HepG2 (cell line): ENCODE measurements at regions not wholly inside any gene's neighbourhood (a gene's known extent, or its start where the extent isn't known, plus 50 kb on each side); places are given as distances from the start of the nearest gene placed in this dataset.

Source experiments
- HOXA7 ChIP-seq: sonication (generic); formaldehyde crosslinking; IDR thresholded peaks from 2 replicates; pipeline ENCODE4 v1.8.1; 2022; ENCODE audit warnings: mild to moderate bottlenecking, missing genetic modification reagents, moderate library complexity
- KDM2A ChIP-seq: sonication (generic); formaldehyde crosslinking; IDR thresholded peaks from 2 replicates; pipeline ENCODE4 v1.4.0; 2020; ENCODE audit warnings: low read depth, missing genetic modification reagents, borderline replicate concordance
- ZMYM2 ChIP-seq: sonication (generic); formaldehyde crosslinking; IDR thresholded peaks from 2 replicates; pipeline ENCODE4 v1.8.0; 2022; ENCODE audit warnings: mild to moderate bottlenecking, missing genetic modification reagents
- ZNF552 ChIP-seq: sonication (generic); formaldehyde crosslinking; IDR thresholded peaks from 2 replicates; pipeline ENCODE4 v1.9.0; 2022; ENCODE audit warnings: missing genetic modification reagents, mild to moderate bottlenecking, borderline replicate concordance
- ZNF713 ChIP-seq: sonication (generic); formaldehyde crosslinking; IDR thresholded peaks from 2 replicates; pipeline ENCODE4 v1.4.0; 2020; ENCODE audit warnings: mild to moderate bottlenecking, missing genetic modification reagents
- TF ChIP-seq, protein P1 (sequence below), 2 experiments: fragments of 450-650 bp in 1 of 2; sonication (generic) in 1 of 2; formaldehyde crosslinking in 1 of 2; IDR thresholded peaks; 2 replicates each; pipeline versions ENCODE4 v1.6.1 to v1.8.0; 2016 to 2022; ENCODE audit warnings: antibody characterized with exemption in 1 of 2, mild to moderate bottlenecking in 1 of 2, missing genetic modification reagents in 1 of 2
- TF ChIP-seq, protein P2 (sequence below): sonication (generic); formaldehyde crosslinking; IDR thresholded peaks from 2 replicates; pipeline ENCODE4 v1.4.0; 2020; ENCODE audit warnings: missing genetic modification reagents, borderline replicate concordance
- TF ChIP-seq, protein P3 (sequence below): sonication (generic); formaldehyde crosslinking; IDR thresholded peaks from 2 replicates; pipeline ENCODE4 v1.4.0; 2020; ENCODE audit warnings: mild to moderate bottlenecking, missing genetic modification reagents, borderline replicate concordance
- TF ChIP-seq, protein P4 (sequence below): sonication (generic); formaldehyde crosslinking; IDR thresholded peaks from 2 replicates; pipeline ENCODE4 v1.5.0; 2020; ENCODE audit warnings: mild to moderate bottlenecking, low read depth, missing genetic modification reagents, borderline replicate concordance

DNA sequence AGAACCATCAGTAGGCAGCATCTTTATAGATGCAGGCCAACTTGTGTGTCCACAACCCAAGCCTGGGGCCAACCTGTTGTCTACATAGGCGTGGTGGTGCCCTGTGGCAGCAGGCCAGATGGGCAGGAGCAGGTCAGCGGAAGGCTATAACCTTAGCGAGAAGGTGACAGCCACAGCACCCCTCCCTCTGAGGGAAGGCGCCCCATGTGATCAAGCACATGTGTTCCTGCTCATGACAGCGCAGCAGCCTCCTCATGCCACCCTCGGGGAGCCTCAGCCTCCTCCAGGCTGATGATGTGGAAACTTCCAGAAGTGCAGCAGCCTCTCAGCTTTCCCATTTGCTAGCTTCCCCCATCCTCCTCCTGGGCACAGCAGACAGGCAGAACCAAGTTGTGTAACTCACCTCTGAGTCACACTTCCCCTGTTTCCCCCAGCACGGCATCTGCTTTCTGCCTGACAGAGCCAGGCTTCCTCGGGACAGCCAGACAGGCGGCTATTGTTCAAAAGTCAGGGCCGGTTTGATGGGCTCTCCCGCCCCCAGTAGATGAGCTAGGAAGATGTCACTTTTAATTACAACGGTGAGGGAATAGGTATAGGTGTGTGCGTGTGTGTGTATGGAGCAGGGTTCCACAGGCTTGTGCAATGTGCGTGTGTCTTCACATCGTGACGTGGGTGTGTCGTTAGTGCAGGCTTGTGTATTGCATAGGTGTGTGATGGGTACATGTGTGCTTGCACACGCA is 312.0 kb upstream of the ZMIZ1 start (continued):
- TF ChIP-seq, protein P1, sequence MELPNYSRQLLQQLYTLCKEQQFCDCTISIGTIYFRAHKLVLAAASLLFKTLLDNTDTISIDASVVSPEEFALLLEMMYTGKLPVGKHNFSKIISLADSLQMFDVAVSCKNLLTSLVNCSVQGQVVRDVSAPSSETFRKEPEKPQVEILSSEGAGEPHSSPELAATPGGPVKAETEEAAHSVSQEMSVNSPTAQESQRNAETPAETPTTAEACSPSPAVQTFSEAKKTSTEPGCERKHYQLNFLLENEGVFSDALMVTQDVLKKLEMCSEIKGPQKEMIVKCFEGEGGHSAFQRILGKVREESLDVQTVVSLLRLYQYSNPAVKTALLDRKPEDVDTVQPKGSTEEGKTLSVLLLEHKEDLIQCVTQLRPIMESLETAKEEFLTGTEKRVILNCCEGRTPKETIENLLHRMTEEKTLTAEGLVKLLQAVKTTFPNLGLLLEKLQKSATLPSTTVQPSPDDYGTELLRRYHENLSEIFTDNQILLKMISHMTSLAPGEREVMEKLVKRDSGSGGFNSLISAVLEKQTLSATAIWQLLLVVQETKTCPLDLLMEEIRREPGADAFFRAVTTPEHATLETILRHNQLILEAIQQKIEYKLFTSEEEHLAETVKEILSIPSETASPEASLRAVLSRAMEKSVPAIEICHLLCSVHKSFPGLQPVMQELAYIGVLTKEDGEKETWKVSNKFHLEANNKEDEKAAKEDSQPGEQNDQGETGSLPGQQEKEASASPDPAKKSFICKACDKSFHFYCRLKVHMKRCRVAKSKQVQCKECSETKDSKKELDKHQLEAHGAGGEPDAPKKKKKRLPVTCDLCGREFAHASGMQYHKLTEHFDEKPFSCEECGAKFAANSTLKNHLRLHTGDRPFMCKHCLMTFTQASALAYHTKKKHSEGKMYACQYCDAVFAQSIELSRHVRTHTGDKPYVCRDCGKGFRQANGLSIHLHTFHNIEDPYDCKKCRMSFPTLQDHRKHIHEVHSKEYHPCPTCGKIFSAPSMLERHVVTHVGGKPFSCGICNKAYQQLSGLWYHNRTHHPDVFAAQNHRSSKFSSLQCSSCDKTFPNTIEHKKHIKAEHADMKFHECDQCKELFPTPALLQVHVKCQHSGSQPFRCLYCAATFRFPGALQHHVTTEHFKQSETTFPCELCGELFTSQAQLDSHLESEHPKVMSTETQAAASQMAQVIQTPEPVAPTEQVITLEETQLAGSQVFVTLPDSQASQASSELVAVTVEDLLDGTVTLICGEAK (IDR thresholded peaks at IDR 0.05): no peak
- TF ChIP-seq, protein P1 (CRISPR knock-in tag; IDR thresholded peaks at IDR 0.05): no peak
- TF ChIP-seq, protein P2, sequence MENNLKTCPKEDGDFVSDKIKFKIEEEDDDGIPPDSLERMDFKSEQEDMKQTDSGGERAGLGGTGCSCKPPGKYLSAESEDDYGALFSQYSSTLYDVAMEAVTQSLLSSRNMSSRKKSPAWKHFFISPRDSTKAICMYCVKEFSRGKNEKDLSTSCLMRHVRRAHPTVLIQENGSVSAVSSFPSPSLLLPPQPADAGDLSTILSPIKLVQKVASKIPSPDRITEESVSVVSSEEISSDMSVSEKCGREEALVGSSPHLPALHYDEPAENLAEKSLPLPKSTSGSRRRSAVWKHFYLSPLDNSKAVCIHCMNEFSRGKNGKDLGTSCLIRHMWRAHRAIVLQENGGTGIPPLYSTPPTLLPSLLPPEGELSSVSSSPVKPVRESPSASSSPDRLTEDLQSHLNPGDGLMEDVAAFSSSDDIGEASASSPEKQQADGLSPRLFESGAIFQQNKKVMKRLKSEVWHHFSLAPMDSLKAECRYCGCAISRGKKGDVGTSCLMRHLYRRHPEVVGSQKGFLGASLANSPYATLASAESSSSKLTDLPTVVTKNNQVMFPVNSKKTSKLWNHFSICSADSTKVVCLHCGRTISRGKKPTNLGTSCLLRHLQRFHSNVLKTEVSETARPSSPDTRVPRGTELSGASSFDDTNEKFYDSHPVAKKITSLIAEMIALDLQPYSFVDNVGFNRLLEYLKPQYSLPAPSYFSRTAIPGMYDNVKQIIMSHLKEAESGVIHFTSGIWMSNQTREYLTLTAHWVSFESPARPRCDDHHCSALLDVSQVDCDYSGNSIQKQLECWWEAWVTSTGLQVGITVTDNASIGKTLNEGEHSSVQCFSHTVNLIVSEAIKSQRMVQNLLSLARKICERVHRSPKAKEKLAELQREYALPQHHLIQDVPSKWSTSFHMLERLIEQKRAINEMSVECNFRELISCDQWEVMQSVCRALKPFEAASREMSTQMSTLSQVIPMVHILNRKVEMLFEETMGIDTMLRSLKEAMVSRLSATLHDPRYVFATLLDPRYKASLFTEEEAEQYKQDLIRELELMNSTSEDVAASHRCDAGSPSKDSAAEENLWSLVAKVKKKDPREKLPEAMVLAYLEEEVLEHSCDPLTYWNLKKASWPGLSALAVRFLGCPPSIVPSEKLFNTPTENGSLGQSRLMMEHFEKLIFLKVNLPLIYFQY (CRISPR knock-in tag): no peak
- TF ChIP-seq KDM2A (CRISPR knock-in tag) (peak; percentile 47; the same call in 1 of the 2 replicates), HOXA7 (CRISPR knock-in tag) (no peak), ZNF552 (CRISPR knock-in tag) (no peak), ZMYM2 (CRISPR knock-in tag) (no peak), ZNF713 (no peak)
- TF ChIP-seq, protein P3, sequence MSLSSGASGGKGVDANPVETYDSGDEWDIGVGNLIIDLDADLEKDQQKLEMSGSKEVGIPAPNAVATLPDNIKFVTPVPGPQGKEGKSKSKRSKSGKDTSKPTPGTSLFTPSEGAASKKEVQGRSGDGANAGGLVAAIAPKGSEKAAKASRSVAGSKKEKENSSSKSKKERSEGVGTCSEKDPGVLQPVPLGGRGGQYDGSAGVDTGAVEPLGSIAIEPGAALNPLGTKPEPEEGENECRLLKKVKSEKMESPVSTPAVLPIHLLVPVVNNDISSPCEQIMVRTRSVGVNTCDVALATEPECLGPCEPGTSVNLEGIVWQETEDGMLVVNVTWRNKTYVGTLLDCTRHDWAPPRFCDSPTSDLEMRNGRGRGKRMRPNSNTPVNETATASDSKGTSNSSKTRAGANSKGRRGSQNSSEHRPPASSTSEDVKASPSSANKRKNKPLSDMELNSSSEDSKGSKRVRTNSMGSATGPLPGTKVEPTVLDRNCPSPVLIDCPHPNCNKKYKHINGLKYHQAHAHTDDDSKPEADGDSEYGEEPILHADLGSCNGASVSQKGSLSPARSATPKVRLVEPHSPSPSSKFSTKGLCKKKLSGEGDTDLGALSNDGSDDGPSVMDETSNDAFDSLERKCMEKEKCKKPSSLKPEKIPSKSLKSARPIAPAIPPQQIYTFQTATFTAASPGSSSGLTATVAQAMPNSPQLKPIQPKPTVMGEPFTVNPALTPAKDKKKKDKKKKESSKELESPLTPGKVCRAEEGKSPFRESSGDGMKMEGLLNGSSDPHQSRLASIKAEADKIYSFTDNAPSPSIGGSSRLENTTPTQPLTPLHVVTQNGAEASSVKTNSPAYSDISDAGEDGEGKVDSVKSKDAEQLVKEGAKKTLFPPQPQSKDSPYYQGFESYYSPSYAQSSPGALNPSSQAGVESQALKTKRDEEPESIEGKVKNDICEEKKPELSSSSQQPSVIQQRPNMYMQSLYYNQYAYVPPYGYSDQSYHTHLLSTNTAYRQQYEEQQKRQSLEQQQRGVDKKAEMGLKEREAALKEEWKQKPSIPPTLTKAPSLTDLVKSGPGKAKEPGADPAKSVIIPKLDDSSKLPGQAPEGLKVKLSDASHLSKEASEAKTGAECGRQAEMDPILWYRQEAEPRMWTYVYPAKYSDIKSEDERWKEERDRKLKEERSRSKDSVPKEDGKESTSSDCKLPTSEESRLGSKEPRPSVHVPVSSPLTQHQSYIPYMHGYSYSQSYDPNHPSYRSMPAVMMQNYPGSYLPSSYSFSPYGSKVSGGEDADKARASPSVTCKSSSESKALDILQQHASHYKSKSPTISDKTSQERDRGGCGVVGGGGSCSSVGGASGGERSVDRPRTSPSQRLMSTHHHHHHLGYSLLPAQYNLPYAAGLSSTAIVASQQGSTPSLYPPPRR (CRISPR knock-in tag): no peak
- TF ChIP-seq, protein P4, sequence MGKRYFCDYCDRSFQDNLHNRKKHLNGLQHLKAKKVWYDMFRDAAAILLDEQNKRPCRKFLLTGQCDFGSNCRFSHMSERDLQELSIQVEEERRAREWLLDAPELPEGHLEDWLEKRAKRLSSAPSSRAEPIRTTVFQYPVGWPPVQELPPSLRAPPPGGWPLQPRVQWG (CRISPR knock-in tag): no peak
